Endodermal cell (in vitro differentiated cells): ENCODE measurements at regions not wholly inside any gene's neighbourhood (a gene's known extent, or its start where the extent isn't known, plus 50 kb on each side); places are given as distances from the start of the nearest gene placed in this dataset.
"Not testable (repeated sequence)": the region's sequence is repeated elsewhere in the genome, so short reads cannot be mapped to it uniquely, and the experiment has no call there.

ENCODE experiments used
- DNase-seq: peaks from one replicate; pipeline ENCODE4 v3.0.0-alpha.2; 2017
- H3K27ac ChIP-seq: 2 replicates; pipeline ENCODE4 v1.5.1; 2013; ENCODE audit warnings: mild to moderate bottlenecking, low read depth, low read length, moderate library complexity
- H3K27me3 ChIP-seq: 2 replicates; pipeline ENCODE4 v1.6.1; 2013; ENCODE audit warnings: mild to moderate bottlenecking, low read length, moderate library complexity; ENCODE audit not compliant: insufficient read depth, control insufficient read depth, poor library complexity, severe bottlenecking
- H3K36me3 ChIP-seq: 2 replicates; pipeline ENCODE4 v1.7.0; 2013; ENCODE audit warnings: mild to moderate bottlenecking, low read length, moderate library complexity; ENCODE audit not compliant: control insufficient read depth, insufficient read depth
- H3K4me1 ChIP-seq: one replicate; pipeline ENCODE4 v1.7.0; 2013; ENCODE audit warnings: low read length; ENCODE audit not compliant: control insufficient read depth, insufficient read depth
- H3K4me3 ChIP-seq: 2 replicates; pipeline ENCODE4 v1.5.1; 2013; ENCODE audit warnings: mild to moderate bottlenecking, low read length, moderate library complexity
- H3K9ac ChIP-seq: 2 replicates; pipeline ENCODE4 v1.6.1; 2013; ENCODE audit warnings: mild to moderate bottlenecking, low read length, moderate library complexity; ENCODE audit not compliant: poor library complexity, severe bottlenecking; ENCODE audit errors: extremely low read depth
- H3K9me3 ChIP-seq: 2 replicates; pipeline ENCODE4 v1.6.1; 2013; ENCODE audit warnings: mild to moderate bottlenecking, low read length, moderate library complexity; ENCODE audit not compliant: control insufficient read depth
- H3K27ac Mint-ChIP-seq: 2 replicates; pipeline ENCODE4 v1.8.0; 2020; ENCODE audit warnings: mixed read lengths
- H3K27me3 Mint-ChIP-seq: 2 replicates; pipeline ENCODE4 v1.8.0; 2021; ENCODE audit warnings: mild to moderate bottlenecking, mixed read lengths; ENCODE audit not compliant: insufficient read depth
- H3K36me3 Mint-ChIP-seq: 2 replicates; pipeline ENCODE4 v1.8.0; 2020; ENCODE audit warnings: low read depth, mixed read lengths
- H3K4me1 Mint-ChIP-seq: 2 replicates; pipeline ENCODE4 v1.8.0; 2020; ENCODE audit warnings: mixed read lengths
- H3K4me3 Mint-ChIP-seq: 2 replicates; pipeline ENCODE4 v1.8.0; 2020; ENCODE audit warnings: mild to moderate bottlenecking, moderate library complexity, mixed read lengths
- H3K9me3 Mint-ChIP-seq: 2 replicates; pipeline ENCODE4 v1.8.0; 2020; ENCODE audit warnings: mild to moderate bottlenecking, mixed read lengths
- CTCF ChIP-seq: fragments of 200-600 bp; sonication (generic); conservative IDR thresholded peaks from 2 replicates; pipeline ENCODE4 v1.5.0; 2021; ENCODE audit warnings: antibody characterized with exemption, mild to moderate bottlenecking
- WGBS, 2 experiments: methylation state at CpG; one replicate each; pipeline versions ENCODE4 v1.1.5 to v1.1.7; 2013; ENCODE audit warnings: missing lambda C conversion rate in 2 of 2, mixed read lengths in 1 of 2; ENCODE audit not compliant: insufficient coverage in 1 of 2, insufficient read length in 1 of 2; 5-methylcytosine and 5-hydroxymethylcytosine counted together

- H3K4me3 ChIP-seq = no peak overlapping the region
- H3K36me3 ChIP-seq = no peaks in the 10 kb centered on the region
- no peaks in the 10 kb centered on the region for H3K4me1 ChIP-seq
- Mint-ChIP-seq H3K9me3 (peaks cover 7% of the 10 kb centered on the region), H3K4me1 (no peaks in the 10 kb centered on the region), H3K27ac (no peak overlapping the region), H3K27me3 (peaks cover 3% of the 10 kb centered on the region), H3K36me3 (no peaks in the 10 kb centered on the region), H3K4me3 (no peak overlapping the region)
- no peak for TF ChIP-seq CTCF
- H3K27me3 ChIP-seq = no peaks in the 10 kb centered on the region
- H3K9ac ChIP-seq = no peak overlapping the region
- 90 to 100% methylated on average over 3 of the region's 4 CpGs for WGBS, 2 experiments
- DNase-seq = no peak
- H3K9me3 ChIP-seq = no peaks in the 10 kb centered on the region
- no peak overlapping the region for H3K27ac ChIP-seq
These were observed 122.8 kb downstream of the NUFIP1 start for GRCh38 chr13:44866411-44866911.

- TF ChIP-seq CTCF = no peak
- Histone ChIP-seq H3K9me3 (no peaks in the 10 kb centered on the region), H3K4me3 (no peak overlapping the region), H3K36me3 (no peaks in the 10 kb centered on the region), H3K4me1 (no peaks in the 10 kb centered on the region), H3K27ac (no peak overlapping the region), H3K27me3 (no peaks in the 10 kb centered on the region), H3K9ac (no peak overlapping the region)
- Mint-ChIP-seq H3K9me3 (peaks cover 7% of the 10 kb centered on the region), H3K27me3 (no peaks in the 10 kb centered on the region), H3K36me3 (no peaks in the 10 kb centered on the region), H3K27ac (no peak overlapping the region), H3K4me1 (no peaks in the 10 kb centered on the region), H3K4me3 (no peak overlapping the region)
- WGBS, 2 experiments = 85 to 87% methylated on average over 9 to 10 of the region's 10 CpGs
- DNase-seq = no peak
These were observed 123.4 kb downstream of the NUFIP1 start for GRCh38 chr13:44865722-44866410.

GRCh38 chr13:44863641-44864040 lies 125.6 kb downstream of the NUFIP1 start:
- H3K27me3 ChIP-seq, H3K4me3 ChIP-seq, H3K36me3 Mint-ChIP-seq, H3K36me3 ChIP-seq, H3K27ac Mint-ChIP-seq, H3K4me1 ChIP-seq, H3K4me1 Mint-ChIP-seq, DNase-seq, H3K9me3 ChIP-seq, H3K4me3 Mint-ChIP-seq, H3K27me3 Mint-ChIP-seq, H3K9ac ChIP-seq, H3K27ac ChIP-seq, H3K9me3 Mint-ChIP-seq: not testable (repeated sequence)

GRCh38 chr13:44860454-44860853 lies 128.8 kb downstream of the NUFIP1 start:
- Mint-ChIP-seq H3K36me3 (no peaks in the 10 kb centered on the region), H3K27ac (no peak overlapping the region), H3K4me3 (no peak overlapping the region), H3K27me3 (no peaks in the 10 kb centered on the region), H3K4me1 (peaks cover 4% of the 10 kb centered on the region), H3K9me3 (no peaks in the 10 kb centered on the region)
- Histone ChIP-seq H3K36me3 (no peaks in the 10 kb centered on the region), H3K9me3 (no peaks in the 10 kb centered on the region), H3K27ac (no peak overlapping the region), H3K27me3 (no peaks in the 10 kb centered on the region), H3K4me3 (no peak overlapping the region), H3K9ac (no peak overlapping the region), H3K4me1 (no peaks in the 10 kb centered on the region)
- TF ChIP-seq CTCF = no peak
- no peak for DNase-seq
- WGBS, 2 experiments = 82 to 100% methylated on average over 1 to 2 of the region's 2 CpGs
